ENCODE measurements at regions not wholly inside any gene's neighbourhood (a gene's known extent, or its start where the extent isn't known, plus 50 kb on each side); places are given as distances from the start of the nearest gene placed in this dataset.
"Not testable (repeated sequence)": the region's sequence is repeated elsewhere in the genome, so short reads cannot be mapped to it uniquely, and the experiment has no call there.

- DNase-seq: no peak
Observed at GRCh38 chr14:83646228-83646627, 1883.7 kb upstream of the FLRT2 start.

GRCh38 chr14:83660597-83660996, 1869.3 kb upstream of the FLRT2 start:
- DNase-seq: no peak

- no peak for DNase-seq
Observed at GRCh38 chr14:83664389-83664788, 1865.6 kb upstream of the FLRT2 start.

GRCh38 chr14:83689265-83689664, 1840.7 kb upstream of the FLRT2 start:
- DNase-seq: no peak

- no peak for DNase-seq
Observed at GRCh38 chr14:83697099-83697498, 1832.8 kb upstream of the FLRT2 start.

- DNase-seq: no peak
Observed at GRCh38 chr14:83702619-83703018, 1827.3 kb upstream of the FLRT2 start.

GRCh38 chr14:83706231-83706954, 1823.6 kb upstream of the FLRT2 start:
- DNase-seq: no peak

GRCh38 chr14:83707056-83707455, 1822.9 kb upstream of the FLRT2 start:
- no peak for DNase-seq

- DNase-seq: no peak
Observed at GRCh38 chr14:83709116-83709515, 1820.8 kb upstream of the FLRT2 start.

- no peak for DNase-seq
Observed at GRCh38 chr14:83711046-83711445, 1818.9 kb upstream of the FLRT2 start.

GRCh38 chr14:83712418-83713129, 1817.4 kb upstream of the FLRT2 start:
- DNase-seq: peak; percentile 16 to 40

- no peak for DNase-seq
Observed at GRCh38 chr14:83713732-83714131, 1816.2 kb upstream of the FLRT2 start.

GRCh38 chr14:83714151-83714550, 1815.8 kb upstream of the FLRT2 start:
- DNase-seq: no peak

- not testable (repeated sequence) for DNase-seq
Observed at GRCh38 chr14:83719435-83719834, 1810.5 kb upstream of the FLRT2 start.

- no peak for DNase-seq
Observed at GRCh38 chr14:83733670-83734069, 1796.3 kb upstream of the FLRT2 start.

GRCh38 chr14:83734431-83734830, 1795.5 kb upstream of the FLRT2 start:
- DNase-seq: no peak

GRCh38 chr14:83741269-83741668, 1788.7 kb upstream of the FLRT2 start:
- DNase-seq: no peak

GRCh38 chr14:83744224-83744623, 1785.7 kb upstream of the FLRT2 start:
- DNase-seq: no peak

GRCh38 chr14:83744891-83745290, 1785.1 kb upstream of the FLRT2 start:
- DNase-seq: no peak

- no peak for DNase-seq
Observed at GRCh38 chr14:83746336-83746735, 1783.6 kb upstream of the FLRT2 start.

GRCh38 chr14:83757916-83758315, 1772.0 kb upstream of the FLRT2 start:
- no peak for DNase-seq

- DNase-seq: no peak
Observed at GRCh38 chr14:83764656-83765599, 1765.0 kb upstream of the FLRT2 start.

- DNase-seq: no peak
Observed at GRCh38 chr14:83777516-83777915, 1752.4 kb upstream of the FLRT2 start.

All from SHP77 (cell line).